Loucy (cell line): ENCODE measurements at regions not wholly inside any gene's neighbourhood (a gene's known extent, or its start where the extent isn't known, plus 50 kb on each side); places are given as distances from the start of the nearest gene placed in this dataset.

ENCODE experiments used
- H2AFZ ChIP-seq: fragments of 200-600 bp; sonication (generic); 2 replicates; pipeline ENCODE4 v1.6.0; 2016; ENCODE audit warnings: antibody characterized with exemption, mild to moderate bottlenecking, low read length, moderate library complexity
- H3F3A ChIP-seq: fragments of 200-600 bp; 2 replicates; pipeline ENCODE4 v1.6.0; 2016; ENCODE audit warnings: antibody characterized with exemption, low read depth, mild to moderate bottlenecking
- H3K27me3 ChIP-seq: fragments of 200-600 bp; sonication (generic); 2 replicates; pipeline ENCODE4 v1.6.1; 2014; ENCODE audit warnings: low read length, mild to moderate bottlenecking; ENCODE audit not compliant: insufficient read depth, poor library complexity, severe bottlenecking
- H3K36me3 ChIP-seq: fragments of 200-600 bp; sonication (generic); 2 replicates; pipeline ENCODE4 v1.6.1; 2016; ENCODE audit warnings: low read length; ENCODE audit not compliant: insufficient read depth
- H3K4me1 ChIP-seq: fragments of 200-600 bp; sonication (generic); 2 replicates; pipeline ENCODE4 v1.5.1; 2014; ENCODE audit warnings: low read length, mild to moderate bottlenecking; ENCODE audit not compliant: insufficient read depth, poor library complexity, severe bottlenecking
- H3K4me2 ChIP-seq: fragments of 200-600 bp; sonication (generic); 2 replicates; pipeline ENCODE4 v1.6.0; 2014; ENCODE audit warnings: antibody characterized with exemption, low read length, low read depth, mild to moderate bottlenecking; ENCODE audit not compliant: poor library complexity, severe bottlenecking
- H3K4me3 ChIP-seq: fragments of 200-600 bp; sonication (generic); 2 replicates; pipeline ENCODE4 v1.5.1; 2014; ENCODE audit warnings: low read length, mild to moderate bottlenecking, mixed read lengths; ENCODE audit not compliant: poor library complexity, severe bottlenecking
- H3K79me2 ChIP-seq: fragments of 200-600 bp; sonication (generic); 2 replicates; pipeline ENCODE4 v1.6.1; 2014; ENCODE audit warnings: low read length; ENCODE audit not compliant: insufficient read depth
- H3K9ac ChIP-seq: fragments of 200-600 bp; sonication (generic); 2 replicates; pipeline ENCODE4 v1.6.0; 2014; ENCODE audit warnings: mild to moderate bottlenecking, low read depth, low read length, moderate library complexity; ENCODE audit not compliant: poor library complexity, severe bottlenecking
- H3K9me2 ChIP-seq: fragments of 200-600 bp; sonication (generic); replicated peaks from 2 replicates; pipeline ENCODE4 v1.6.1; 2016; ENCODE audit warnings: low read depth, low read length, mixed read lengths
- H3K9me3 ChIP-seq: fragments of 200-600 bp; sonication (generic); 2 replicates; pipeline ENCODE4 v1.6.1; 2014; ENCODE audit warnings: mild to moderate bottlenecking, antibody characterized with exemption, low read length, low read depth; ENCODE audit not compliant: insufficient read depth
- H4K20me1 ChIP-seq: fragments of 200-600 bp; sonication (generic); 2 replicates; pipeline ENCODE4 v1.6.0; 2014; ENCODE audit warnings: antibody characterized with exemption, low read length, mild to moderate bottlenecking; ENCODE audit not compliant: insufficient read depth, poor library complexity, severe bottlenecking
- CTCF ChIP-seq: fragments of 200-600 bp; sonication (generic); conservative IDR thresholded peaks from 2 replicates; pipeline ENCODE4 v1.5.1; 2014; ENCODE audit warnings: mild to moderate bottlenecking, antibody characterized with exemption, low read length
- EZH2phosphoT487 ChIP-seq: fragments of 200-600 bp; IDR thresholded peaks from 2 replicates; pipeline ENCODE4 v1.6.1; 2018; ENCODE audit warnings: antibody characterized with exemption, mild to moderate bottlenecking, moderate library complexity, borderline replicate concordance

DNA sequence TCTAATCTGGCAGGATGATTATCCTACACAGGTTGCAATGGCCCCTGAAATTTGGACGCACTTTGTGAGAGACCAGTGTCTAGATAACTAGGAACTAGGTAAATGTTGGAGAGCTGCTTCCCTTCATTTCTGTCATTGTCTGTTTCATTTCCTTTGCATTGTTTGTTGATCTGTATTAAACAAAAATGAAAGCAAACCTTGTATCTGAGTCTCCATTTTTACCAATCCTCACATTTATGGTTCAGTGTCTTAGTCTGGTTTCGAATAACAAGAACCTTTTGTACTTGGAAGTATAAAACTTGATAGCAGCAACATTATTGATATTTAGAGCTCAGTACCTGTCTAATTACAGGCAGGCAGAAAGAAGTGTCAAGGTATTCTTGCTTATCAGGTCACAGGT is 105.5 kb downstream of the MRPS30 start:
- no peak for TF ChIP-seq CTCF
- no peak for TF ChIP-seq EZH2phosphoT487
- no peak overlapping the region for H3K4me2 ChIP-seq

GRCh38 chr5:44919560-44919959 is 110.8 kb downstream of the MRPS30 start:
- Histone ChIP-seq H3K4me2 (no peak overlapping the region), H3K79me2 (no peaks in the 10 kb centered on the region), H3K27me3 (no peaks in the 10 kb centered on the region), H4K20me1 (no peaks in the 10 kb centered on the region), H3F3A (no peaks in the 10 kb centered on the region), H3K4me1 (no peaks in the 10 kb centered on the region), H3K9ac (no peak overlapping the region), H3K9me2 (no peaks in the 10 kb centered on the region), H3K9me3 (no peaks in the 10 kb centered on the region), H2AFZ (no peak overlapping the region), H3K36me3 (no peaks in the 10 kb centered on the region), H3K4me3 (no peak overlapping the region)
- no peak for TF ChIP-seq EZH2phosphoT487
- TF ChIP-seq CTCF: no peak

More for the DNA sequence above, 105.5 kb downstream of the MRPS30 start:
- Histone ChIP-seq H3K9me3 (no peaks in the 10 kb centered on the region), H3K9me2 (no peaks in the 10 kb centered on the region), H3K4me3 (no peak overlapping the region), H3F3A (no peaks in the 10 kb centered on the region), H3K4me1 (no peaks in the 10 kb centered on the region), H2AFZ (no peak overlapping the region), H3K27me3 (no peaks in the 10 kb centered on the region), H4K20me1 (no peaks in the 10 kb centered on the region), H3K79me2 (no peaks in the 10 kb centered on the region), H3K36me3 (no peaks in the 10 kb centered on the region), H3K9ac (no peak overlapping the region)

GRCh38 chr5:44927115-44927733 is 118.5 kb downstream of the MRPS30 start:
- no peaks in the 10 kb centered on the region for H3K9me3 ChIP-seq
- no peaks in the 10 kb centered on the region for H3K79me2 ChIP-seq
- no peaks in the 10 kb centered on the region for H3K9me2 ChIP-seq
- no peaks in the 10 kb centered on the region for H3K4me1 ChIP-seq
- no peaks in the 10 kb centered on the region for H3F3A ChIP-seq
- TF ChIP-seq EZH2phosphoT487 (no peak), CTCF (no peak)
- no peaks in the 10 kb centered on the region for H3K36me3 ChIP-seq
- H3K4me3 ChIP-seq: no peak overlapping the region
- no peak overlapping the region for H3K4me2 ChIP-seq
- H2AFZ ChIP-seq: no peak overlapping the region
- no peak overlapping the region for H3K9ac ChIP-seq
- no peaks in the 10 kb centered on the region for H3K27me3 ChIP-seq
- H4K20me1 ChIP-seq: no peaks in the 10 kb centered on the region
